CD4-positive, CD25-positive, alpha-beta regulatory T cell (primary cell): ENCODE measurements at regions not wholly inside any gene's neighbourhood (a gene's known extent, or its start where the extent isn't known, plus 50 kb on each side); places are given as distances from the start of the nearest gene placed in this dataset.
"Not testable (repeated sequence)": the region's sequence is repeated elsewhere in the genome, so short reads cannot be mapped to it uniquely, and the experiment has no call there.

Experiments used
- ATAC-seq, 2 donors: fragments of 150-1000 bp; cut with Tn5 transposase; one replicate each; pipeline ENCODE4 v1.10.0; 2021; ENCODE audit warnings: low read depth in 2 of 2, moderate number of reproducible peaks in 2 of 2, moderate library complexity in 1 of 2
- DNase-seq, 3 donors: peaks; one replicate each; pipeline versions ENCODE4 v3.0.0 to v3.0.0-alpha.2; 2012 to 2022; ENCODE audit warnings: mixed read lengths in 1 of 3
- H3K27ac ChIP-seq: one replicate; pipeline ENCODE4 v1.7.0; 2013; ENCODE audit warnings: mild to moderate bottlenecking, low read length; ENCODE audit not compliant: insufficient read depth, poor library complexity, severe bottlenecking
- H3K27me3 ChIP-seq: one replicate; pipeline ENCODE4 v1.7.0; 2013; ENCODE audit warnings: low read length; ENCODE audit not compliant: control insufficient read depth, insufficient read depth
- H3K36me3 ChIP-seq: one replicate; pipeline ENCODE4 v1.7.0; 2013; ENCODE audit warnings: mild to moderate bottlenecking, low read length, moderate library complexity; ENCODE audit not compliant: control insufficient read depth, insufficient read depth
- H3K4me1 ChIP-seq: 2 replicates; pipeline ENCODE4 v1.7.0; 2013; ENCODE audit warnings: mild to moderate bottlenecking, low read length; ENCODE audit not compliant: insufficient read depth, control insufficient read depth, poor library complexity, severe bottlenecking
- H3K4me3 ChIP-seq: one replicate; pipeline ENCODE4 v1.7.0; 2013; ENCODE audit warnings: low read depth, mild to moderate bottlenecking, low read length, moderate library complexity
- H3K9me3 ChIP-seq, 2 experiments: 1 replicate in 1 of 2; 2 replicates in 1 of 2; pipeline ENCODE4 v1.7.0; 2013; ENCODE audit warnings: low read length in 2 of 2, mild to moderate bottlenecking in 1 of 2, moderate library complexity in 1 of 2; ENCODE audit not compliant: control insufficient read depth in 2 of 2
- H3K27ac Mint-ChIP-seq, 3 donors: one replicate each; pipeline ENCODE4 v1.8.0; 2020 to 2022; ENCODE audit warnings: mild to moderate bottlenecking in 3 of 3, mixed read lengths in 3 of 3, moderate library complexity in 2 of 3
- H3K27me3 Mint-ChIP-seq: one replicate; pipeline ENCODE4 v1.8.0; 2022; ENCODE audit warnings: mild to moderate bottlenecking, mixed read lengths
- H3K36me3 Mint-ChIP-seq: one replicate; pipeline ENCODE4 v1.8.0; 2020; ENCODE audit warnings: mixed read lengths
- H3K4me1 Mint-ChIP-seq, 4 donors: one replicate each; pipeline ENCODE4 v1.8.0; 2020 to 2022; ENCODE audit warnings: mixed read lengths in 4 of 4, mild to moderate bottlenecking in 1 of 4
- H3K4me3 Mint-ChIP-seq, 4 donors: one replicate each; pipeline ENCODE4 v1.8.0; 2020 to 2022; ENCODE audit warnings: mild to moderate bottlenecking in 4 of 4, mixed read lengths in 4 of 4, moderate library complexity in 3 of 4
- H3K9me3 Mint-ChIP-seq, 7 donors: one replicate each; pipeline ENCODE4 v1.8.0; 2020 to 2022; ENCODE audit warnings: mixed read lengths in 7 of 7, mild to moderate bottlenecking in 3 of 7, moderate library complexity in 2 of 7

DNA sequence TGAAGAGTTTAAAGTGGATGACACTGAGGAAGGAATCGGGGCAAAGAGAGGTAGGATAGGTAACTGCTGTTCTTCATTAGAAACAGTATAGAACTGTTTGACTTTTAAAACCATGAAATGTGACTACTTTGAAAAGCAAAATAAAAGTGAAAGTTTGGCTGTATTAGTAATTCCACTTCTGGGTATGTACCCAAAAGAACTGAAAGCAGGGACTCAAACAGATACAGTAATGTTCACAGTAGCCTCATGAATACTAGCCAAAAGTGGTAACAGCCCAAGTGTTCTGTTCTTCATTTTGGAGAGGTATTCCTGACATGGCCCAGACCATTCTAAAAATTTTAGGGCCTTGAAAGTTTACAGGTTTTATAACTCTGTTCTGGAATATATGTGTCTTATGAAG is 1055.4 kb downstream of the TBL1XR1 start:
- H3K4me1 Mint-ChIP-seq, result no peaks in the 10 kb centered on the region
- H3K27me3 Mint-ChIP-seq, result no peaks in the 10 kb centered on the region
- H3K27ac Mint-ChIP-seq, result no peak overlapping the region
- DNase-seq (no peak), ATAC-seq (no peak)
- H3K36me3 Mint-ChIP-seq, result no peaks in the 10 kb centered on the region
- no peaks in the 10 kb centered on the region for H3K27me3 ChIP-seq
- H3K27ac ChIP-seq, result no peak overlapping the region
- no peak overlapping the region for H3K4me3 Mint-ChIP-seq
- no peaks in the 10 kb centered on the region for H3K4me1 ChIP-seq
- H3K4me3 ChIP-seq, result no peak overlapping the region
- peaks cover 4% of the 10 kb centered on the region in 2 experiments for H3K9me3 ChIP-seq
- peaks cover 0 to 17% (median 5%) of the 10 kb centered on the region in 7 donors for H3K9me3 Mint-ChIP-seq
- no peaks in the 10 kb centered on the region for H3K36me3 ChIP-seq

DNA sequence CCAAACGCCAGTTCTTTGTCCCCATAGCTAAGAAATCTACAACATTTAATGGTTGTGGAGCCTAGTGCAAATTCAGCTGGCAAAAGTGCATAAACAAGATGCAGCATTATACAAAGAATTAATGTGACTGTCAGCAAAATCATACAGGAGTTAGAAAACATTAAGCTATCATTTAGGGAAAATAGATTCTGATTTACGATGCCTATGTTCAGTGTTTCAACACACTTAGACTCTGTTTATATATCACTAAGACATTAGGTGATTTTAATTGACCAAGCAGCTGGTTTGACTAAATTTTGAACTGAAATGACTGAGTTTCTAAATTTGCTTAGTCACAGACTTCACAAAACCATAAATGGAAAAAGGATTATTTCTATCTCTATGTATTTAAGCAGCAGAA is 1076.8 kb downstream of the TBL1XR1 start:
- H3K9me3 Mint-ChIP-seq, result peaks cover 2 to 14% (median 5%) of the 10 kb centered on the region in 7 donors
- Histone ChIP-seq H3K4me3 (no peak overlapping the region), H3K36me3 (no peaks in the 10 kb centered on the region), H3K9me3 (peaks cover 0 to 4% of the 10 kb centered on the region in 2 experiments), H3K4me1 (no peaks in the 10 kb centered on the region), H3K27me3 (no peaks in the 10 kb centered on the region), H3K27ac (no peak overlapping the region)
- H3K36me3 Mint-ChIP-seq, result no peaks in the 10 kb centered on the region
- H3K4me1 Mint-ChIP-seq, result peaks cover 0 to 4% (median 0%) of the 10 kb centered on the region in 4 donors
- ATAC-seq (no peak), DNase-seq (no peak)
- H3K27ac Mint-ChIP-seq, result no peak overlapping the region
- H3K27me3 Mint-ChIP-seq, result no peaks in the 10 kb centered on the region
- no peak overlapping the region for H3K4me3 Mint-ChIP-seq

DNA sequence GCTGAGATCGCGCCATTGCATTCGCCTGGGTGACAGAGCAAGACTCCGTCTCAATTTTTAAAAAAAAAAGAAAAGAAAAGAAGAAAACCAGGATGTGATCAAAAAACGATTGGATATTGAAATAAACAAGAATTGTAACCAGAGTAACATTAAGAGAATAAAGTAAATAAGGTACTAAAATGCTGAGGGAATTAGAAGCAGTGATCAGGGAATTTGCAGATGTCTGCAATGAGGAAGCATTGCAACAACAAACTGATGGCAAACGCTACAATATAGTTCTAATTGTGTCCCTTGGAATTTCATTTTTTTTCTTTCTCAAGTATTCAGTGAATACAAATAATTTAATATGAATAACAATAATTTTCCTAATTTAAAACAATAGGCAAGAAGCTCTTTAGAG is 1077.5 kb downstream of the TBL1XR1 start:
- Mint-ChIP-seq H3K36me3 (no peaks in the 10 kb centered on the region), H3K4me1 (peaks cover 0 to 4% (median 0%) of the 10 kb centered on the region in 4 donors), H3K27ac (no peak overlapping the region), H3K27me3 (no peaks in the 10 kb centered on the region), H3K4me3 (no peak overlapping the region), H3K9me3 (peaks cover 2 to 16% (median 6%) of the 10 kb centered on the region in 7 donors)
- ATAC-seq, result no peak
- Histone ChIP-seq H3K27me3 (no peaks in the 10 kb centered on the region), H3K9me3 (peaks cover 0 to 4% of the 10 kb centered on the region in 2 experiments), H3K27ac (no peak overlapping the region), H3K4me3 (no peak overlapping the region), H3K4me1 (no peaks in the 10 kb centered on the region), H3K36me3 (no peaks in the 10 kb centered on the region)
- no peak for DNase-seq

DNA sequence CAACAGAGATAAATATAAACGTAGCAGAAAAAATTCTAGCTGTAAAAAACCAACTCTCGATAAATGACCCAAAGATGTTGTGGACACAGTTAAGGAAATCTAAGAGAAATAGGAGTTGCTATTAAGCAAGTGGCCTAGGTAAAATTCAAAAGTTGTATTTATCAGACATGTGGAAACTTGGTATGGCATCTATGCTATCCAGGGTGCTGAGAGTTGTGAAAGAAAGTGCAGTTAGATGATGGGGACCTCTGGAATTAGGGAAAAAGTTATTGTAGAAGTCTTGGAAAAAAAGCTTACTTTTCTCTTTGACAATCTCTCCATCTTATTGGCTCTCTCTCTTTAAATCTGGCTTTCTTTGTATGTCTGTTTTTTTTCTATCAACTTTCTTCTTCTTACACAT is 1090.9 kb downstream of the TBL1XR1 start:
- H3K4me1 ChIP-seq, result no peaks in the 10 kb centered on the region
- H3K36me3 ChIP-seq, result no peaks in the 10 kb centered on the region
- no peaks in the 10 kb centered on the region for H3K27me3 Mint-ChIP-seq
- peaks cover 0 to 11% (median 5%) of the 10 kb centered on the region in 7 donors for H3K9me3 Mint-ChIP-seq
- H3K27ac ChIP-seq, result no peak overlapping the region
- no peak overlapping the region for H3K4me3 Mint-ChIP-seq
- no peaks in the 10 kb centered on the region for H3K9me3 ChIP-seq
- no peaks in the 10 kb centered on the region for H3K4me1 Mint-ChIP-seq
- ATAC-seq (no peak), DNase-seq (no peak)
- no peak overlapping the region for H3K27ac Mint-ChIP-seq
- H3K27me3 ChIP-seq, result no peaks in the 10 kb centered on the region
- no peak overlapping the region for H3K4me3 ChIP-seq
- H3K36me3 Mint-ChIP-seq, result no peaks in the 10 kb centered on the region

- Mint-ChIP-seq H3K36me3 (no peaks in the 10 kb centered on the region), H3K9me3 (peaks cover 2 to 14% (median 8%) of the 10 kb centered on the region in 7 donors), H3K27me3 (no peaks in the 10 kb centered on the region), H3K4me3 (no peak overlapping the region), H3K27ac (no peak overlapping the region), H3K4me1 (no peaks in the 10 kb centered on the region)
- Histone ChIP-seq H3K4me1 (no peaks in the 10 kb centered on the region), H3K27ac (no peak overlapping the region), H3K4me3 (no peak overlapping the region), H3K36me3 (no peaks in the 10 kb centered on the region), H3K9me3 (no peaks in the 10 kb centered on the region), H3K27me3 (no peaks in the 10 kb centered on the region)
- DNase-seq, result no peak
- ATAC-seq, result no peak
These were observed 1100.3 kb downstream of the TBL1XR1 start for GRCh38 chr3:176097027-176097426.

- H3K36me3 ChIP-seq, H3K4me3 ChIP-seq, H3K4me3 Mint-ChIP-seq, H3K9me3 ChIP-seq, DNase-seq, H3K27me3 Mint-ChIP-seq, H3K4me1 ChIP-seq, H3K27ac Mint-ChIP-seq, H3K36me3 Mint-ChIP-seq, H3K27me3 ChIP-seq, ATAC-seq, H3K4me1 Mint-ChIP-seq, H3K27ac ChIP-seq: not testable (repeated sequence)
- peaks cover 0 to 10% (median 3%) of the 10 kb centered on the region in 7 donors for H3K9me3 Mint-ChIP-seq
These were observed 1103.4 kb downstream of the TBL1XR1 start for GRCh38 chr3:176093892-176094291.

DNA sequence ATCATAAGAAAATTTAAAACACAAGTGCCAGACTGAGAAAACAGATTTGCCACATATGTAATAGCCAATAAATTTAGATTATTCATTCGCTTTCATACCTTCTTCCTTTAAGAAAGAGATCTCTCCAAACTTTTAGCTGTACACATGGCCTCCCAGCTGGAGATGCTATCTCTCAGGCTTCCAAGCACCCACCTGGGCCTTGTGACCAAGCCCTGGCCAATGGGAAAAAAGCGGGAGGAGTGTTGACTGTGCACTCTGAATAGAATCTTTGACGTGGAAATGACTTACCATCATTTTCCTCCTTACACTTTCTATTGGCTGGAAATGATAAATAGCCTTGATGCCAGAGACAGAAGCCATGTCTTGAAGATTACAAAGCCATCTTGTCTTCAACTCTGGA is 1106.6 kb downstream of the TBL1XR1 start:
- Mint-ChIP-seq H3K36me3 (no peaks in the 10 kb centered on the region), H3K27me3 (no peaks in the 10 kb centered on the region)
- H3K9me3 ChIP-seq, result no peaks in the 10 kb centered on the region

DNA sequence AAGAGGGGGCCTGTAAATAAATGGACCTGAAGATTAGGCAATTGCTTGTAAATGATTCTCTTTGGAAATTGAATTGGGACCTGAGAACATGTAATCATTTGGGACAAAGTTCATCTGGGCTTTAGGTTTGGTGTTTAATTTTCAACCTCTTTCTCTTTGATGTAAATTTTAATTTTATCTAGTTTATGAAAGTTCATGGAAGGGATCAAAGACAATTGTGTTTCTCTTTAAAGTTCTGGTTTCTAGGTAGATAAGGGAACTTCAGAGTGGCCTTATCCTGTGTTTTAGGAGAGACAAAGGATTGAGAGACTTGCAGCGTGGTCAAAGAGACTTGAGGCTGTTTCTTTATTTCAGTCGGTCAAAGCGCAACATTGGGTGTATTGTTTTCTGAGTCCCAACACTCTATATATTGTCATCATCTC is 1108.3 kb downstream of the TBL1XR1 start:
- Histone ChIP-seq H3K27ac (no peak overlapping the region), H3K27me3 (no peaks in the 10 kb centered on the region), H3K4me3 (no peak overlapping the region), H3K4me1 (no peaks in the 10 kb centered on the region), H3K36me3 (no peaks in the 10 kb centered on the region), H3K9me3 (no peaks in the 10 kb centered on the region)
- no peak overlapping the region for H3K27ac Mint-ChIP-seq
- no peak overlapping the region for H3K4me3 Mint-ChIP-seq
- no peaks in the 10 kb centered on the region for H3K36me3 Mint-ChIP-seq
- DNase-seq (no peak), ATAC-seq (no peak)
- H3K9me3 Mint-ChIP-seq, result peaks cover 0 to 12% (median 7%) of the 10 kb centered on the region in 7 donors
- H3K4me1 Mint-ChIP-seq, result no peaks in the 10 kb centered on the region
- no peaks in the 10 kb centered on the region for H3K27me3 Mint-ChIP-seq

More for the DNA sequence above, 1106.6 kb downstream of the TBL1XR1 start:
- H3K4me1 Mint-ChIP-seq, result no peaks in the 10 kb centered on the region
- Histone ChIP-seq H3K4me3 (no peak overlapping the region), H3K27me3 (no peaks in the 10 kb centered on the region), H3K4me1 (no peaks in the 10 kb centered on the region), H3K27ac (no peak overlapping the region), H3K36me3 (no peaks in the 10 kb centered on the region)
- H3K4me3 Mint-ChIP-seq, result no peak overlapping the region
- no peak overlapping the region for H3K27ac Mint-ChIP-seq
- DNase-seq, result no peak
- peaks cover 0 to 11% (median 9%) of the 10 kb centered on the region in 7 donors for H3K9me3 Mint-ChIP-seq
- ATAC-seq, result no peak
